ENCODE measurements at regions not wholly inside any gene's neighbourhood (a gene's known extent, or its start where the extent isn't known, plus 50 kb on each side); places are given as distances from the start of the nearest gene placed in this dataset.
"Not testable (repeated sequence)": the region's sequence is repeated elsewhere in the genome, so short reads cannot be mapped to it uniquely, and the experiment has no call there.

- no peak for DNase-seq
Observed at GRCh38 chr4:17055788-17056187, 157.3 kb upstream of the LDB2 start.

- no peak for DNase-seq
Observed at GRCh38 chr4:17045866-17046265, 147.4 kb upstream of the LDB2 start.

GRCh38 chr4:17038510-17039176, 140.2 kb upstream of the LDB2 start:
- no peak for DNase-seq

GRCh38 chr4:17033768-17034181, 135.3 kb upstream of the LDB2 start:
- DNase-seq = no peak

GRCh38 chr4:17033025-17033767, 134.8 kb upstream of the LDB2 start:
- no peak for DNase-seq

GRCh38 chr4:17030543-17030942, 132.1 kb upstream of the LDB2 start:
- DNase-seq = no peak

- no peak for DNase-seq
Observed at GRCh38 chr4:17029964-17030363, 131.5 kb upstream of the LDB2 start.

- DNase-seq = no peak
Observed at GRCh38 chr4:17029432-17029831, 131.0 kb upstream of the LDB2 start.

GRCh38 chr4:17027495-17027894, 129.1 kb upstream of the LDB2 start:
- DNase-seq = no peak

- no peak for DNase-seq
Observed at GRCh38 chr4:17024425-17024824, 126.0 kb upstream of the LDB2 start.

- no peak for DNase-seq
Observed at GRCh38 chr4:17020901-17021300, 122.5 kb upstream of the LDB2 start.

- no peak for DNase-seq
Observed at GRCh38 chr4:17020451-17020850, 122.0 kb upstream of the LDB2 start.

GRCh38 chr4:17018621-17019020, 120.2 kb upstream of the LDB2 start:
- not testable (repeated sequence) for DNase-seq

- no peak for DNase-seq
Observed at GRCh38 chr4:17018013-17018412, 119.6 kb upstream of the LDB2 start.

- DNase-seq = no peak
Observed at GRCh38 chr4:17013382-17014006, 115.0 kb upstream of the LDB2 start.

GRCh38 chr4:17012451-17012850, 114.0 kb upstream of the LDB2 start:
- no peak for DNase-seq

GRCh38 chr4:17010426-17011087, 112.1 kb upstream of the LDB2 start:
- no peak for DNase-seq

- DNase-seq = no peak
Observed at GRCh38 chr4:17009871-17010367, 111.5 kb upstream of the LDB2 start.

- DNase-seq = no peak
Observed at GRCh38 chr4:17008834-17009345, 110.4 kb upstream of the LDB2 start.

- DNase-seq = not testable (repeated sequence)
Observed at GRCh38 chr4:17003606-17004392, 105.4 kb upstream of the LDB2 start.

- no peak for DNase-seq
Observed at GRCh38 chr4:16995451-16995850, 97.0 kb upstream of the LDB2 start.
